GM12878 (cell line): ENCODE measurements at regions not wholly inside any gene's neighbourhood (a gene's known extent, or its start where the extent isn't known, plus 50 kb on each side); places are given as distances from the start of the nearest gene placed in this dataset.

Source experiments
- ATAC-seq: fragments of 200-7000 bp; cut with Tn5 transposase; 3 replicates; pipeline ENCODE4 v1.9.1; 2020; ENCODE audit warnings: mild to moderate bottlenecking, moderate library complexity
- BruUV-seq: library from RNA; stranded (reverse); fragments of 400-500 nt; replicated peaks from 2 replicates; lab custom pipeline; 2021; lab: Mats Ljungman, UMichigan
- CTCF ChIA-PET: fragments of 300-600 bp; sonication (Branson Sonifier 250); formaldehyde crosslinking; extraction: SDS; loops from one replicate; lab custom pipeline; 2021; ENCODE audit warnings: inconsistent platforms; lab: Yijun Ruan, JAX
- POLR2A ChIA-PET: fragments of 350-600 bp; formaldehyde crosslinking; extraction: SDS; loops from one replicate; lab custom pipeline; 2021; ENCODE audit warnings: inconsistent platforms; lab: Charles Lee
- RAD21 ChIA-PET: fragments of 300-600 bp; sonication (Branson Sonifier 250); formaldehyde crosslinking; loops from one replicate; lab custom pipeline; 2023; ENCODE audit warnings: antibody characterized with exemption; ENCODE audit not compliant: unreplicated experiment; lab: Charles Lee
- SMC1A ChIA-PET: fragments of 300-600 bp; sonication (Branson Sonifier 250); formaldehyde crosslinking; loops from one replicate; lab custom pipeline; 2023; ENCODE audit not compliant: unreplicated experiment, uncharacterized antibody; lab: Charles Lee
- DNase-seq: peaks from one replicate; pipeline ENCODE4 v3.0.0-alpha.2; 2011; ENCODE audit warnings: low read depth, low spot score
- FAIRE-seq: peaks from 3 replicates; lab custom pipeline; 2011; peaks lifted over from hg19 to GRCh38; lab: Jason Lieb, UNC
- H2AFZ ChIP-seq: 2 replicates; pipeline ENCODE4 v1.6.0; 2011; ENCODE audit warnings: low read depth, low read length, control low read depth; ENCODE audit not compliant: control insufficient read depth
- H3K27ac ChIP-seq: 2 replicates; pipeline ENCODE4 v1.5.1; 2011; ENCODE audit warnings: control low read depth; ENCODE audit not compliant: control insufficient read depth, insufficient read depth
- H3K27me3 ChIP-seq, 2 experiments: replicated peaks in 1 of 2; 2 replicates each; pipeline versions ENCODE4 v1.6.0 to v1.6.1; 2011; ENCODE audit warnings: low read length in 1 of 2; ENCODE audit not compliant: control insufficient read depth in 2 of 2, insufficient read depth in 2 of 2
- H3K36me3 ChIP-seq, 2 experiments: 2 replicates each; pipeline ENCODE4 v1.5.1; 2011; ENCODE audit warnings: low read length in 1 of 2; ENCODE audit not compliant: control insufficient read depth in 2 of 2, insufficient read depth in 2 of 2
- H3K4me1 ChIP-seq: 2 replicates; pipeline ENCODE4 v1.6.1; 2011; ENCODE audit warnings: mild to moderate bottlenecking, low read length, moderate library complexity, mixed read lengths; ENCODE audit not compliant: control insufficient read depth, insufficient read depth
- H3K4me2 ChIP-seq: 2 replicates; pipeline ENCODE4 v1.6.0; 2011; ENCODE audit warnings: control low read depth; ENCODE audit not compliant: control insufficient read depth, insufficient read depth
- H3K4me3 ChIP-seq: fragments of 200-600 bp; sonication (generic); 2 replicates; pipeline ENCODE4 v1.5.1; 2016
- H3K79me2 ChIP-seq: 2 replicates; pipeline ENCODE4 v1.6.0; 2011; ENCODE audit warnings: low read length; ENCODE audit not compliant: control insufficient read depth, insufficient read depth
- H3K9ac ChIP-seq: 2 replicates; pipeline ENCODE4 v1.8.0; 2011; ENCODE audit warnings: low read length, control low read depth, mixed read lengths; ENCODE audit not compliant: control insufficient read depth, insufficient read depth
- H3K9me3 ChIP-seq: replicated peaks from 3 replicates; pipeline ENCODE4 v1.5.1; 2011; ENCODE audit warnings: mild to moderate bottlenecking, low read length; ENCODE audit not compliant: control insufficient read depth, insufficient read depth
- H4K20me1 ChIP-seq: 2 replicates; pipeline ENCODE4 v1.6.0; 2011; ENCODE audit not compliant: control insufficient read depth, insufficient read depth
- BCL11A ChIP-seq: IDR thresholded peaks from 2 replicates; pipeline ENCODE4 v1.6.1; 2011; ENCODE audit warnings: low read depth, low read length
- DPF2 ChIP-seq: fragments of 450-650 bp; IDR thresholded peaks from 2 replicates; pipeline ENCODE4 v1.6.1; 2017; ENCODE audit warnings: mild to moderate bottlenecking
- EED ChIP-seq: sonication (generic); IDR thresholded peaks from 2 replicates; pipeline ENCODE4 v1.6.1; 2016; ENCODE audit warnings: antibody characterized with exemption, low read depth
- FOXK2 ChIP-seq: fragments of 450-650 bp; IDR thresholded peaks from 2 replicates; pipeline ENCODE4 v1.6.1; 2017; ENCODE audit warnings: mild to moderate bottlenecking, moderate library complexity
- IKZF1 ChIP-seq: fragments of 450-650 bp; conservative IDR thresholded peaks from 2 replicates; pipeline ENCODE4 v1.6.1; 2017; ENCODE audit warnings: antibody characterized with exemption, mild to moderate bottlenecking
- MEF2B ChIP-seq: fragments of 450-650 bp; IDR thresholded peaks from 2 replicates; pipeline ENCODE4 v1.6.1; 2018; ENCODE audit warnings: mild to moderate bottlenecking, moderate library complexity; ENCODE audit not compliant: partially characterized antibody, poor library complexity, severe bottlenecking
- MYB ChIP-seq: fragments of 150-350 bp; IDR thresholded peaks from 2 replicates; pipeline ENCODE4 v1.6.1; 2014; ENCODE audit warnings: mild to moderate bottlenecking, low read depth, low read length, borderline replicate concordance
- NFYB ChIP-seq: IDR thresholded peaks from 2 replicates; pipeline ENCODE4 v1.6.1; 2011; ENCODE audit warnings: low read depth, mild to moderate bottlenecking, low read length, improper control_type of control experiment, moderate library complexity; ENCODE audit not compliant: insufficient read depth
- POLR2A ChIP-seq: IDR thresholded peaks from 2 replicates; pipeline ENCODE4 v1.6.1; 2011; ENCODE audit warnings: low read depth, mild to moderate bottlenecking, low read length
- POU2F2 ChIP-seq: IDR thresholded peaks from 3 replicates; pipeline ENCODE4 v1.6.1; 2011; ENCODE audit warnings: low read depth, mild to moderate bottlenecking, low read length, borderline replicate concordance
- SRF ChIP-seq, 2 experiments: IDR thresholded peaks; 2 replicates each; pipeline ENCODE4 v1.6.1; 2011; ENCODE audit warnings: low read depth in 2 of 2, low read length in 2 of 2, mild to moderate bottlenecking in 1 of 2, moderate library complexity in 1 of 2
- SUPT20H ChIP-seq: IDR thresholded peaks from 2 replicates; pipeline ENCODE4 v1.6.1; 2011; ENCODE audit warnings: low read depth, mild to moderate bottlenecking, low read length, moderate library complexity, borderline replicate concordance; ENCODE audit not compliant: control insufficient read depth
- ZZZ3 ChIP-seq: IDR thresholded peaks from 2 replicates; pipeline ENCODE4 v1.6.1; 2011; ENCODE audit warnings: low read depth; ENCODE audit not compliant: control insufficient read depth, insufficient read length
- WGBS: methylation state at CpG from one replicate; pipeline ENCODE4 v1.1.6; 2016; ENCODE audit warnings: low lambda C conversion rate; ENCODE audit not compliant: insufficient replicate concordance, insufficient coverage; ENCODE audit errors: missing lambda C conversion rate; 5-methylcytosine and 5-hydroxymethylcytosine counted together
- in situ Hi-C: fragments of 300-500 bp; cut with MboI; formaldehyde crosslinking; loops from 9 replicates; pipeline ENCODE4 v1.14.3; 2018; ENCODE audit warnings: mixed read lengths
- intact Hi-C: fragments of 100-400 bp; cut with micrococcal nuclease; formaldehyde crosslinking; loops from one replicate; pipeline ENCODE4 v1.14.2; 2022; ENCODE audit not compliant: unreplicated experiment
- TF ChIP-seq, protein P1 (sequence below): IDR thresholded peaks from 2 replicates; pipeline ENCODE4 v1.6.1; 2011; ENCODE audit warnings: mild to moderate bottlenecking, low read depth, low read length, moderate library complexity; ENCODE audit not compliant: insufficient replicate concordance

DNA sequence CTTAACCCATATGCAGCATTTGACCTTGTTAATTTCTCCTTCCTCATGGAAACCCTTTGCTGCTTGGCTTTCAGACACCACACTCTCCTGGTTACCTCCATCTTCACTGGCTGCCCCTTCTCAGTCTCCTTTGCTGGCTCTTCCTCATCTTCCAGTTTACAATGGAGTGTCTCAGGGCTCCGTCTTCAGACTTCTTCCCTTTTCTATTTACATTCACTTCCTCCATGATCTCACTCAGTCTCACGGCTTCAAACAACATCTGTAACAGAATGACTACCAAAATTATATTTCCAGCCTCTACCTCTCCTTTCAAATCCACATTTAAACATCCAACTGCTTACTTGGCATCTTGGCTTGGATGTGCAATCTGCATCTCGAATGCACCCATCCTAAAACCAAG, 140.4 kb downstream of the DKK1 start:
- intact Hi-C loops: no loop called here
- DNase-seq (no peak), ATAC-seq (no peak), FAIRE-seq (no peak)
- Histone ChIP-seq H3K79me2 (no peaks in the 10 kb centered on the region), H3K36me3 (no peaks in the 10 kb centered on the region), H3K9ac (no peak overlapping the region), H3K27ac (no peak overlapping the region), H4K20me1 (no peaks in the 10 kb centered on the region), H3K4me3 (no peak overlapping the region), H3K4me1 (no peaks in the 10 kb centered on the region), H3K9me3 (no peaks in the 10 kb centered on the region), H2AFZ (no peak overlapping the region), H3K27me3 (no peaks in the 10 kb centered on the region), H3K4me2 (no peak overlapping the region)
- SMC1A ChIA-PET: no interaction called here
- POLR2A ChIA-PET: no interaction called here
- WGBS: 3% methylated on average over 3 of the region's 3 CpGs
- RAD21 ChIA-PET: no interaction called here
- CTCF ChIA-PET: no interaction called here
- BruUV-seq: no TSS peak
- TF ChIP-seq NFYB (no peak), FOXK2 (no peak), MEF2B (no peak), MYB (no peak), BCL11A (no peak), POU2F2 (no peak), DPF2 (no peak), ZZZ3 (no peak), EED (no peak), SUPT20H (no peak), IKZF1 (no peak), POLR2A (no peak), SRF (IDR thresholded peaks at IDR 0.05; ENCODE audit: low read depth in 2 of 2, low read length in 2 of 2) (no peak)
- TF ChIP-seq, protein P1, sequence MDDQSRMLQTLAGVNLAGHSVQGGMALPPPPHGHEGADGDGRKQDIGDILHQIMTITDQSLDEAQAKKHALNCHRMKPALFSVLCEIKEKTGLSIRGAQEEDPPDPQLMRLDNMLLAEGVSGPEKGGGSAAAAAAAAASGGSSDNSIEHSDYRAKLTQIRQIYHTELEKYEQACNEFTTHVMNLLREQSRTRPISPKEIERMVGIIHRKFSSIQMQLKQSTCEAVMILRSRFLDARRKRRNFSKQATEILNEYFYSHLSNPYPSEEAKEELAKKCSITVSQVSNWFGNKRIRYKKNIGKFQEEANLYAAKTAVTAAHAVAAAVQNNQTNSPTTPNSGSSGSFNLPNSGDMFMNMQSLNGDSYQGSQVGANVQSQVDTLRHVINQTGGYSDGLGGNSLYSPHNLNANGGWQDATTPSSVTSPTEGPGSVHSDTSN: no peak
- in situ Hi-C loops: no loop called here
